AG10803 (cell line): ENCODE measurements at regions not wholly inside any gene's neighbourhood (a gene's known extent, or its start where the extent isn't known, plus 50 kb on each side); places are given as distances from the start of the nearest gene placed in this dataset.

Experiments used
- DNase-seq: peaks from one replicate; pipeline ENCODE4 v3.0.0; 2010; ENCODE audit warnings: low read depth
- H3K4me3 ChIP-seq: 2 replicates; pipeline ENCODE4 v1.5.1; 2011; ENCODE audit warnings: mild to moderate bottlenecking, low read length, control low read depth
- TF ChIP-seq, protein P1 (sequence below): conservative IDR thresholded peaks from 2 replicates; pipeline ENCODE4 v1.5.1; 2011; ENCODE audit warnings: mild to moderate bottlenecking, low read length, control low read depth, inconsistent platforms

DNA sequence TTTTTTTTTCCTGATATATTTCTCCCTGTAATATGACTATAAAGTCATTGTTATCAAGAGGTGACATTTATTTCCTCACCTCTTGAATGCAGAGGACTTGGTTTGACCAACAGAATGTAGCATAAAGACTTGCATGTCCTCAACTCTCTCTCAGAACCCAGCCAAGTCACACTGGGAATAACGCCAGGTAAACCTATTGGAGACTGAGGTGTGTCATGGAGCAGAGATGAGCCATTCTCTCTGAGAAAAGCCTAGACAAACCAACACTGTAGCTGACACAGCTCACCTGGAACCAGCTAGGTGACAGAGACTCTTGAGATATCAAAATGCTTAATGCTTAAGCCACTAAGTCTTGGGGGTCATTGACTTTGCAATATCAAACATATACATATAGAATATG is 533.6 kb downstream of the HAO1 start:
- no peak overlapping the region for H3K4me3 ChIP-seq
- DNase-seq, result no peak
- TF ChIP-seq, protein P1, sequence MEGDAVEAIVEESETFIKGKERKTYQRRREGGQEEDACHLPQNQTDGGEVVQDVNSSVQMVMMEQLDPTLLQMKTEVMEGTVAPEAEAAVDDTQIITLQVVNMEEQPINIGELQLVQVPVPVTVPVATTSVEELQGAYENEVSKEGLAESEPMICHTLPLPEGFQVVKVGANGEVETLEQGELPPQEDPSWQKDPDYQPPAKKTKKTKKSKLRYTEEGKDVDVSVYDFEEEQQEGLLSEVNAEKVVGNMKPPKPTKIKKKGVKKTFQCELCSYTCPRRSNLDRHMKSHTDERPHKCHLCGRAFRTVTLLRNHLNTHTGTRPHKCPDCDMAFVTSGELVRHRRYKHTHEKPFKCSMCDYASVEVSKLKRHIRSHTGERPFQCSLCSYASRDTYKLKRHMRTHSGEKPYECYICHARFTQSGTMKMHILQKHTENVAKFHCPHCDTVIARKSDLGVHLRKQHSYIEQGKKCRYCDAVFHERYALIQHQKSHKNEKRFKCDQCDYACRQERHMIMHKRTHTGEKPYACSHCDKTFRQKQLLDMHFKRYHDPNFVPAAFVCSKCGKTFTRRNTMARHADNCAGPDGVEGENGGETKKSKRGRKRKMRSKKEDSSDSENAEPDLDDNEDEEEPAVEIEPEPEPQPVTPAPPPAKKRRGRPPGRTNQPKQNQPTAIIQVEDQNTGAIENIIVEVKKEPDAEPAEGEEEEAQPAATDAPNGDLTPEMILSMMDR, result no peak

DNA sequence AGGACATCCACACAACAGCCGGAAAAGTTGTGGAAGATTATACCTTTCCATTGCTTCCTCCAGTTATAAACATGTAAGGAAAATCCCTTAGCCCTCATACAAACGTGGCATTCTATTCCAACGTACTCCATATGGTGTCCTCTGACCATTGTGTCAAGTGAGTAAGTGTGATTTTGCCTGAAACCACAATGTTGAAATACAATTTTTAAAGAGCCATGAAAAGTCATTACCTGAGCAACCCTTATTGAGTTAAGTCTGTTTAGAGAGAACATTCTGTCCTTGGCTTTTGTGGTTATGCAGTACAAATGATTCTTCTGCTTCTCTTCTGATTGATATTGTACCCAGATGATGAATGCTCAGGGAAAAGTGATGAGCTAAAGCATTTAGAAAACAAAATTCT is 530.1 kb downstream of the HAO1 start:
- TF ChIP-seq, protein P1, result no peak
- DNase-seq, result no peak
- H3K4me3 ChIP-seq, result no peak overlapping the region

DNA sequence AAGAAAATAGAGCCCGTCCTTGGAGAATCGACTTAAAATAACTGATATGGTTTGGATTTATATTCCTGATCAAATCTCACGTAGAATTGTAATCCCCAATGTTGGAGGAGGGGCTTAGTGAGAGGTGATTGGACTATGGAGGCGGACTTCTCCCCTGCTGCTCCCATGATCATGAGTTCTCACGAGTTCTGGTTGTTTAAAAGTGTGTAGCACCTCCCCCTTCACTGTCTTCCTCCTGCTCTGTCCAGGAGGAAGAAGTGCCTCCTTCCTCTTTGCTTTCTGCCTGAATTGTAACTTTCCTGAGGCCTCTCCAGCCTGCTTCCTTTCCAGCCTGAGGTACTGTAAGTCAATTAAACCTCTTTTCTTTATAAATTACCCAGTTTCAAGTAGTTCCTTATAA is 529.2 kb downstream of the HAO1 start:
- H3K4me3 ChIP-seq, result no peak overlapping the region
- DNase-seq, result no peak
- TF ChIP-seq, protein P1, result no peak

DNA sequence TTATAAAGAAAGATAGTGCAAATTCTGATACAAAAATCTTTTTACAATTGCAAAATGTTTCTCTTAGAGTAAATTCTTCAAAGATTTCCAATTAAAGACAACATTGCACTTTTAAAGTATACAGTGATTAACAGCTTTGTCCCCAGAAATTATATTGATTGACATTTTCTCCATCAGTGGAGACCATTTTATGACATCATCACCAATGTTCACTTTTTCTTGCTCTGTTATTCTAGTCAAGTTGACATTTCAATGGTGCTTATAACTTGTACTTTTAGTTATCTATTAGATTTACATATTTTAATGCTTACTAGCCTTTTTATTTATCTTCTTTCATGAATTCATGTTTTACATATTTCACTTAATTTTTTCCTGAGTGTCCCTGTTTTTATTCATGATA is 524.8 kb downstream of the HAO1 start:
- TF ChIP-seq, protein P1, result no peak
- DNase-seq, result no peak
- no peak overlapping the region for H3K4me3 ChIP-seq

DNA sequence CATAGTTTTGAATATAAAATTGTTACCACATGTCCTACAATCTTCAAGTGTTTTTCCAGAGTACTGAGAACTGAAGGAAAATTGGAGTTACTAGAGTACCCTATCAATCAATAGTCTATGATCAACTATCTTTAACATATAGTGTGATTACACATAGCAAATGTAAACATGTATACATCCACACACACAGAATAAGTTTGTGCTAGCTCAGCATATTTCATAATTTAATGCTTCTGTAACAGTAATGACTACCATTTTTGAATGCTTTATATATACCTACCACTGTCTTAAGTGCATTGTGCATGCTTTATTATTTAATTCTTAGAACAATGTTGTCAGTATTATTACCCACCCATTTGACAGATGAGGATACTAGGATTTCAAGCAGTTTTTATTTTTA is 523.9 kb downstream of the HAO1 start:
- DNase-seq, result no peak
- H3K4me3 ChIP-seq, result no peak overlapping the region
- TF ChIP-seq, protein P1, result no peak

DNA sequence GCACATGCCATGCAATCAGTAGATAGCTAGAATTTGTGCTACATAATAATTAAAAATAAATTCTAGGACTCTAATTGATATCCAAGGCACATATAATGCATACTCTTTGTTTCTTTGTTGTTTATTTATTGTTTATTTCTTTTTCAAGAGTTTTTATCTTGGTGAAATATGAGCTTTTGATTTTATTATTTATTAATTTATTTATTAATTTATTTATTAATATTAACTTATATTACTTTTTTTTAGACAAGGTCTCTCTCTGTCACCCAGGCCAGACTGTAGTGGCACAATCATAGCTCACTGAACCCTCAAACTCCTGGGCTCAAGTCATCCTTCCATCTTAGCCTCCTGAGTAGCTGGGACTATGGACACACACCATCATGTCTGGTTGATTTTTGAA is 519.9 kb downstream of the HAO1 start:
- no peak overlapping the region for H3K4me3 ChIP-seq
- TF ChIP-seq, protein P1, result no peak

DNA sequence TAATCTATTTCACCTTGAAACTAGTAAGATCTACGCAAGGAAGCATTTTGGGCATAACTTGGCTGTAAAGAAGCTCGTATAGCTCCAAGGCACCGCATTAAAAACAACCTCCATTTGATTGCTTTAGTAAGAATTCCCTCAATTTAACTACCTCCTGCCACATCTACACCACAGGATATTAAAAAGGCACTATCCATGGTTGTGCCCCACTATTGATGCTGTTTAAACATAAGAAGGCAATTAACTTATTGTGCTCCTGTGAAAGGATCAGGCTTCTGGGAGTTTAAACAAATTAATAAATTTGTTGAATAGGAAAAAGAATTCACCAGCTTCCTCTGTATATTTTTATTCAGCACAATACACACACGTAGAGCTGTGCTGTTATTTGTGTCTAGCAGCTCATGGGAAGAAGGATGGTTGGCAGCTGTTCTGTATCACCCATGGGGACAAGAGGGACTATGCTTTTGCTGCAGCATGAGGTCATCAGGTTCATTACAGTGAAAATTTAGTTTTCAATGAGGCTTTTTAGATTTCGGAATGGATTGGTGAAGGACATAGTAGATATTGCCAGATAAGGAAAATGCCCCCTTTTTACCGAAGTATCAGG is 513.3 kb downstream of the HAO1 start:
- H3K4me3 ChIP-seq, result no peak overlapping the region
- TF ChIP-seq, protein P1, result no peak
- no peak for DNase-seq

More for the DNA sequence above, 519.9 kb downstream of the HAO1 start:
- no peak for DNase-seq
